Right atrium auricular region (tissue), 2 donors: ENCODE measurements at regions not wholly inside any gene's neighbourhood (a gene's known extent, or its start where the extent isn't known, plus 50 kb on each side); places are given as distances from the start of the nearest gene placed in this dataset.

Experiments
- DNase-seq: peaks from one replicate; pipeline ENCODE4 v3.0.0-alpha.2; 2019; ENCODE audit warnings: low spot score
- H3K27ac ChIP-seq, 2 donors: fragments of 200-600 bp; sonication (generic); 1 replicate in 1 of 2; 2 replicates in 1 of 2; pipeline ENCODE4 v1.5.1; 2016 to 2019
- H3K27me3 ChIP-seq, 2 donors: fragments of 200-600 bp; sonication (generic); one replicate each; pipeline versions ENCODE4 v1.5.1 to v1.6.0; 2017 to 2019
- H3K36me3 ChIP-seq: fragments of 200-600 bp; sonication (generic); one replicate; pipeline ENCODE4 v1.5.1; 2016
- H3K4me1 ChIP-seq, 2 donors: fragments of 200-600 bp; sonication (generic); one replicate each; pipeline versions ENCODE4 v1.5.1 to v1.6.0; 2017 to 2019
- H3K4me3 ChIP-seq, 2 donors: fragments of 200-600 bp; sonication (generic); 1 replicate in 1 of 2; 2 replicates in 1 of 2; pipeline ENCODE4 v1.5.1; 2017 to 2019; ENCODE audit warnings: mild to moderate bottlenecking in 1 of 2, moderate library complexity in 1 of 2
- H3K9me3 ChIP-seq, 2 donors: fragments of 200-600 bp; sonication (generic); one replicate each; pipeline ENCODE4 v1.5.1; 2019
- TF ChIP-seq, protein P1 (sequence below), 2 donors: fragments of 200-600 bp; sonication (generic); IDR thresholded peaks; one replicate each; pipeline ENCODE4 v1.5.1; 2019; ENCODE audit warnings: antibody characterized with exemption in 2 of 2

DNA sequence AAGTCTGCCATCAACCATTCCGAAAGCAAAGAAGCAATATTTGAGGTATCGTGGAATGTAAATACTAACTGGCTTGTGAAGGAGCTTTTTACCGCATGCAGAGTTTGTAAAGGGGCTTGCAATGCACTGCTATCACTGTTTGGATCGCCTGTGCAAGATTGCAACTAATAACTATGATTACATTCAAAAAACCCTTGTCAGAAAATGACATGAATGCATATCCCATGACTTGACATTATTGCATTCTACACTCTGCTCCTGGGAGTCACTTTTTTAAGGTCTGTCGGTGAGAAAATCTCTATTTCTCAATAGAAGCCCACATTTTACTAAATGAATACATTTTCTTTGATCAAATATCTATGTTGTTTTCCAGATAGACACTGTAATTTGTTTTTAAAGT, 335.4 kb upstream of the SPTLC3 start:
- H3K36me3 ChIP-seq: no peaks in the 10 kb centered on the region
- H3K4me3 ChIP-seq: no peak overlapping the region
- H3K27me3 ChIP-seq: no peaks in the 10 kb centered on the region
- no peak for DNase-seq
- TF ChIP-seq, protein P1, sequence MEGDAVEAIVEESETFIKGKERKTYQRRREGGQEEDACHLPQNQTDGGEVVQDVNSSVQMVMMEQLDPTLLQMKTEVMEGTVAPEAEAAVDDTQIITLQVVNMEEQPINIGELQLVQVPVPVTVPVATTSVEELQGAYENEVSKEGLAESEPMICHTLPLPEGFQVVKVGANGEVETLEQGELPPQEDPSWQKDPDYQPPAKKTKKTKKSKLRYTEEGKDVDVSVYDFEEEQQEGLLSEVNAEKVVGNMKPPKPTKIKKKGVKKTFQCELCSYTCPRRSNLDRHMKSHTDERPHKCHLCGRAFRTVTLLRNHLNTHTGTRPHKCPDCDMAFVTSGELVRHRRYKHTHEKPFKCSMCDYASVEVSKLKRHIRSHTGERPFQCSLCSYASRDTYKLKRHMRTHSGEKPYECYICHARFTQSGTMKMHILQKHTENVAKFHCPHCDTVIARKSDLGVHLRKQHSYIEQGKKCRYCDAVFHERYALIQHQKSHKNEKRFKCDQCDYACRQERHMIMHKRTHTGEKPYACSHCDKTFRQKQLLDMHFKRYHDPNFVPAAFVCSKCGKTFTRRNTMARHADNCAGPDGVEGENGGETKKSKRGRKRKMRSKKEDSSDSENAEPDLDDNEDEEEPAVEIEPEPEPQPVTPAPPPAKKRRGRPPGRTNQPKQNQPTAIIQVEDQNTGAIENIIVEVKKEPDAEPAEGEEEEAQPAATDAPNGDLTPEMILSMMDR (IDR thresholded peaks at IDR 0.05): no peak
- no peak overlapping the region for H3K27ac ChIP-seq
- no peaks in the 10 kb centered on the region for H3K4me1 ChIP-seq
- H3K9me3 ChIP-seq: no peaks in the 10 kb centered on the region

- TF ChIP-seq, protein P1 (IDR thresholded peaks at IDR 0.05): no peak
- Histone ChIP-seq H3K4me3 (no peak overlapping the region), H3K36me3 (no peaks in the 10 kb centered on the region), H3K9me3 (no peaks in the 10 kb centered on the region), H3K27me3 (no peaks in the 10 kb centered on the region), H3K27ac (no peak overlapping the region), H3K4me1 (no peaks in the 10 kb centered on the region)
- no peak for DNase-seq
These were observed 330.8 kb upstream of the SPTLC3 start for GRCh38 chr20:12677925-12678324.

DNA sequence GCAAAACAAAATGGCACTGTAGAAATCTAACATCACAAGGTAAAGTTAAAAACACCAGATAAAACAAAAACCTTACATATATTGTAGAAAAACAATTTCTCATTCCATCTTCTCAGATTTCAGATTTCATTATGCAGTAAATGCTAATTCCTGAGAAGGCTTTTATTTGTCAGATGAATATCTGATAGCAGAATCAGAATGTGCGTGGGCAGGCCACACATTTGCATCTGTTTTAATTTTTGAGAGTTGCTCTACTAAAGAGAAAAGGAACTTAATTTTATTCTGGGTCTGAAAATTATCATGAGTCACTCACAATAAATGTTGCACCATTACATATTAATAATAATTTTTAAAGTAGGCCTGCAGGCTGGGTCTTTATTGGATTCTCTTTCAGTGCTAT, 329.3 kb upstream of the SPTLC3 start:
- Histone ChIP-seq H3K4me3 (no peak overlapping the region), H3K36me3 (no peaks in the 10 kb centered on the region), H3K4me1 (no peaks in the 10 kb centered on the region), H3K27me3 (no peaks in the 10 kb centered on the region), H3K9me3 (no peaks in the 10 kb centered on the region), H3K27ac (no peak overlapping the region)
- no peak for DNase-seq
- TF ChIP-seq, protein P1 (IDR thresholded peaks at IDR 0.05): no peak

DNA sequence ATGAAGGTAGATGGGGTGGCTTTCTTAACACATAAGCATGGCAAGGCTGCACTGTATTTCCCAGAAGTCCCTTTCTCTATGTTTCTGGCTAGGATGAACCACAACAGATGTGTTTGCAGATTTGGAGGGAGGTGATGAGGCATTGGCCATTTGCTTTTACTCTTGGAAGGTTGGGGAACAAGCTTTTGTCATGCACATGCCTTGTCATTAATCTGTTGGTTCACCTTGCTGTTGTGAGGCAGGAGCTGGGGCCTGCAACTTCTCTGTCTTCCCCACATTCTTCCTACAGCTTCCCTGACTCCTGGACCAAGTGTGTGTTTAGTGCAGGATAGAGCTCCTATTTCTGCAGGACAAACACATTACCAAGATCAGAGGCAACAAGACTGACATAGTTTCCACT, 326.2 kb upstream of the SPTLC3 start:
- H3K36me3 ChIP-seq: no peaks in the 10 kb centered on the region
- no peak overlapping the region for H3K4me3 ChIP-seq
- H3K4me1 ChIP-seq: no peaks in the 10 kb centered on the region
- DNase-seq: no peak
- H3K27me3 ChIP-seq: no peaks in the 10 kb centered on the region
- H3K9me3 ChIP-seq: no peaks in the 10 kb centered on the region
- TF ChIP-seq, protein P1 (IDR thresholded peaks at IDR 0.05): no peak
- no peak overlapping the region for H3K27ac ChIP-seq

- Histone ChIP-seq H3K27me3 (no peaks in the 10 kb centered on the region), H3K9me3 (no peaks in the 10 kb centered on the region), H3K4me3 (no peak overlapping the region), H3K36me3 (no peaks in the 10 kb centered on the region), H3K27ac (no peak overlapping the region), H3K4me1 (no peaks in the 10 kb centered on the region)
- DNase-seq: no peak
- TF ChIP-seq, protein P1 (IDR thresholded peaks at IDR 0.05): no peak
These were observed 321.3 kb upstream of the SPTLC3 start for GRCh38 chr20:12687476-12687875.

DNA sequence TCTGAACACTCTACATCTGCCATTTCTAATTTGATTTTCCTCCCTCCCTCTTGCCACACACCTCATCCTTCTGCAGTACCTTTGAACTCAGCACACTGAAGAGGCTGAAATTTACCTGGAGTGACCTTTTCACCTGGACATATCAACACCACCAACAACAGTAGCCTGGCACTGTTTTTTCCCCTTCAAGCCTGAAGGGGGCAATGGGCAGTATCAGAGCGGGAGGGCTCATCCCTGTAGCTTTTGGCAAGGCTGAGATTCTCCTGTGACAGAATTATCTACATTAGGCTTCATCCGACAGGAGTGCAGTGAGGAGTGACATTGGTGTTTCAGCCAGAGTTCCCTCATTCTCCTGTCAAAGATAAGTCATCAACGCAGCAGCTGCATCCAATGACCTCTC, 312.8 kb upstream of the SPTLC3 start:
- no peaks in the 10 kb centered on the region for H3K9me3 ChIP-seq
- no peaks in the 10 kb centered on the region for H3K4me1 ChIP-seq
- TF ChIP-seq, protein P1 (IDR thresholded peaks at IDR 0.05): no peak
- H3K27me3 ChIP-seq: no peaks in the 10 kb centered on the region
- DNase-seq: no peak
- H3K4me3 ChIP-seq: no peak overlapping the region
- H3K36me3 ChIP-seq: no peaks in the 10 kb centered on the region
- H3K27ac ChIP-seq: no peak overlapping the region
